B cell (primary cell): ENCODE measurements at regions not wholly inside any gene's neighbourhood (a gene's known extent, or its start where the extent isn't known, plus 50 kb on each side); places are given as distances from the start of the nearest gene placed in this dataset.

Source experiments
- ATAC-seq: fragments of 200-7000 bp; cut with Tn5 transposase; one replicate; pipeline ENCODE4 v1.10.0; 2021; ENCODE audit warnings: low read depth, mild to moderate bottlenecking, moderate number of reproducible peaks, moderate library complexity
- CTCF ChIA-PET: fragments of 350-600 bp; sonication (Branson Sonifier 250); formaldehyde crosslinking; loops from one replicate; lab custom pipeline; 2021; ENCODE audit warnings: antibody characterized with exemption, inconsistent platforms; lab: Charles Lee
- POLR2A ChIA-PET: fragments of 350-600 bp; sonication (Branson Sonifier 250); formaldehyde crosslinking; loops from one replicate; lab custom pipeline; 2021; ENCODE audit warnings: antibody characterized with exemption; lab: Charles Lee
- DNase-seq: peaks from one replicate; pipeline ENCODE4 v3.0.0; 2013
- H2AFZ ChIP-seq: 2 replicates; pipeline ENCODE4 v1.6.1; 2012; ENCODE audit warnings: mild to moderate bottlenecking, low read depth, low read length; ENCODE audit not compliant: insufficient read depth, poor library complexity, severe bottlenecking
- H3K27ac ChIP-seq, 2 donors: 1 replicate in 1 of 2; 2 replicates in 1 of 2; pipeline ENCODE4 v1.5.1; 2012 to 2013; ENCODE audit warnings: low read length in 2 of 2, mild to moderate bottlenecking in 2 of 2, moderate library complexity in 1 of 2
- H3K27me3 ChIP-seq, 4 experiments: fragments of 200-600 bp in 1 of 4; sonication (generic) in 1 of 4; replicated peaks in 1 of 4; 1 replicate in 2 of 4; 2 replicates in 2 of 4; pipeline versions ENCODE4 v1.6.1 to v1.7.0; 2013 to 2016; ENCODE audit warnings: low read length in 3 of 4, mild to moderate bottlenecking in 2 of 4, mixed read lengths in 1 of 4, moderate library complexity in 1 of 4; ENCODE audit not compliant: insufficient read depth in 4 of 4, control insufficient read depth in 3 of 4; ENCODE audit errors: control extremely low read depth in 1 of 4
- H3K36me3 ChIP-seq, 2 experiments: replicated peaks in 1 of 2; 1 replicate in 1 of 2; 2 replicates in 1 of 2; pipeline versions ENCODE4 v1.6.1 to v1.7.1; 2013; ENCODE audit warnings: low read length in 1 of 2; ENCODE audit not compliant: insufficient read depth in 2 of 2, control insufficient read depth in 1 of 2; ENCODE audit errors: control extremely low read depth in 1 of 2, extremely low read depth in 1 of 2
- H3K4me1 ChIP-seq, 2 donors: fragments of 200-600 bp in 1 of 2; sonication (generic) in 1 of 2; 1 replicate in 1 of 2; 2 replicates in 1 of 2; pipeline versions ENCODE4 v1.5.1 to v1.6.1; 2013 to 2017; ENCODE audit warnings: low read length in 2 of 2; ENCODE audit not compliant: control insufficient read depth in 2 of 2, insufficient read depth in 2 of 2
- H3K4me2 ChIP-seq: replicated peaks from 2 replicates; pipeline ENCODE3; 2012; ENCODE audit warnings: mild to moderate bottlenecking, low read depth, low read length; ENCODE audit not compliant: poor library complexity, severe bottlenecking
- H3K4me3 ChIP-seq, 5 experiments: fragments of 200-600 bp in 1 of 5; sonication (generic) in 1 of 5; 1 replicate in 3 of 5; 2 replicates in 2 of 5; pipeline versions ENCODE4 v1.5.1 to v1.7.0; 2011 to 2016; ENCODE audit warnings: low read length in 4 of 5, mild to moderate bottlenecking in 4 of 5, low read depth in 2 of 5, control low read depth in 1 of 5, moderate library complexity in 1 of 5; ENCODE audit not compliant: insufficient read depth in 1 of 5; ENCODE audit errors: control extremely low read depth in 1 of 5, extremely low read depth in 1 of 5
- H3K79me2 ChIP-seq: fragments of 200-600 bp; sonication (generic); one replicate; pipeline ENCODE4 v1.6.0; 2016; ENCODE audit warnings: low read length; ENCODE audit not compliant: control insufficient read depth, insufficient read depth
- H3K9ac ChIP-seq: fragments of 200-600 bp; sonication (generic); 2 replicates; pipeline ENCODE4 v1.6.1; 2017; ENCODE audit warnings: mild to moderate bottlenecking, low read length, moderate library complexity
- H3K9me3 ChIP-seq, 3 donors: one replicate each; pipeline versions ENCODE4 v1.6.1 to v1.7.1; 2013; ENCODE audit warnings: low read length in 2 of 3; ENCODE audit not compliant: control insufficient read depth in 2 of 3, insufficient read depth in 1 of 3; ENCODE audit errors: control extremely low read depth in 1 of 3
- H4K20me1 ChIP-seq: 2 replicates; pipeline ENCODE4 v1.6.0; 2012; ENCODE audit warnings: mild to moderate bottlenecking, low read length; ENCODE audit not compliant: insufficient read depth, control insufficient read depth, poor library complexity, severe bottlenecking
- H3K27ac Mint-ChIP-seq: one replicate; pipeline ENCODE4 v1.8.0; 2021; ENCODE audit warnings: mixed read lengths
- H3K27me3 Mint-ChIP-seq: one replicate; pipeline ENCODE4 v1.8.0; 2021; ENCODE audit warnings: mixed read lengths
- H3K4me1 Mint-ChIP-seq: one replicate; pipeline ENCODE4 v1.8.0; 2021; ENCODE audit warnings: mixed read lengths
- H3K4me3 Mint-ChIP-seq: one replicate; pipeline ENCODE4 v1.8.0; 2021; ENCODE audit warnings: mixed read lengths
- H3K9me3 Mint-ChIP-seq: one replicate; pipeline ENCODE4 v1.8.0; 2022; ENCODE audit warnings: mixed read lengths; ENCODE audit not compliant: insufficient read depth
- EZH2 ChIP-seq: IDR thresholded peaks from 2 replicates; pipeline ENCODE4 v1.6.1; 2012; ENCODE audit warnings: borderline replicate concordance, low read depth, mild to moderate bottlenecking, moderate library complexity, low read length; ENCODE audit not compliant: insufficient read depth, poor library complexity, severe bottlenecking
- whole genome bisulfite sequencing: methylation state at CpG from one replicate; pipeline ENCODE4 v1.1.5; 2013; ENCODE audit warnings: missing lambda C conversion rate; ENCODE audit not compliant: insufficient coverage; 5-methylcytosine and 5-hydroxymethylcytosine counted together
- intact Hi-C: fragments of 100-400 bp; cut with micrococcal nuclease; formaldehyde crosslinking; loops from one replicate; pipeline ENCODE4 v1.10.0; 2022
- TF ChIP-seq, protein P1 (sequence below): fragments of 200-600 bp; IDR thresholded peaks from one replicate; pipeline ENCODE4 v1.8.0; 2022; ENCODE audit warnings: antibody characterized with exemption, mild to moderate bottlenecking

DNA sequence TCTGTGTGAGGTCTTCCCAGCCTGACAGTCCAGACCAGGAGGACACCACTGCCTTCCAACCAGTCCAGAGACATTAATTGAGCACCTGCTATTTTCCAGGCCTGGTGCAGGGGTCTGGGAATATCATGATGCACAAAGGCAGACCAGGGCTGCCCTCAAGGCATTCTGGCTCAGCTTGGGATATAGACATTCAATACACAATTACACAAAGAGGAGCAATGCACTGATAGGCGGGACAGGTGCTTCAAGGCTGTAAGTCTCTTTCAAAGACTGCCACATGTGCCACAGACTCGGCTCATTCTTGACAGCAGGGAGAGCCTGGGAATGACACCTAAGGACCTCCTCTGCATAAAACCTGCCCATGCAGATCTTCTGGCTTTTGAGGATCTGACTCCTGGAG is 158.6 kb downstream of the C5orf15 start:
- peaks cover 0 to 3% (median 0%) of the 10 kb centered on the region in 4 experiments for H3K27me3 ChIP-seq

DNA sequence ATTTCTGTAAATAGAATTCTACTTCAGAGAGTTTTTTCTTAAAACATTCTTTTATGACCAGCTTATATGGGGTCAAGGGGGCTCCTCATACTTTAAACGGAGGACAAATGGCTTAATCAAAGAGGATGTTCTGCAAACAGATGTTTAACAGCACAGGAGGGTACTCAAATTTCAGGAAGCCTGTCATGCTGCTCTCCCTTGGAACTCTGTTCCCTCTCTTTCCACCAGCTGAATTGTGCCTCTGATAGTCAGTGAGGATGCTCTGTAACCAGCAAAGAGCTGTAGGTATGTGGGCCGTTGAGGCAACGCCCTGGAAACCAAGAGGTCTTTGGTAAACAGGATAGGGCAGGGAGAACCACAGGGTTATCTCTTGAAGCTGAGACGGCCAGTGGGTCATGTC is 161.1 kb downstream of the C5orf15 start:
- no peak overlapping the region for H2AFZ ChIP-seq
- no peak overlapping the region for H3K9ac ChIP-seq
- TF ChIP-seq EZH2, result no peak
- TF ChIP-seq, protein P1, sequence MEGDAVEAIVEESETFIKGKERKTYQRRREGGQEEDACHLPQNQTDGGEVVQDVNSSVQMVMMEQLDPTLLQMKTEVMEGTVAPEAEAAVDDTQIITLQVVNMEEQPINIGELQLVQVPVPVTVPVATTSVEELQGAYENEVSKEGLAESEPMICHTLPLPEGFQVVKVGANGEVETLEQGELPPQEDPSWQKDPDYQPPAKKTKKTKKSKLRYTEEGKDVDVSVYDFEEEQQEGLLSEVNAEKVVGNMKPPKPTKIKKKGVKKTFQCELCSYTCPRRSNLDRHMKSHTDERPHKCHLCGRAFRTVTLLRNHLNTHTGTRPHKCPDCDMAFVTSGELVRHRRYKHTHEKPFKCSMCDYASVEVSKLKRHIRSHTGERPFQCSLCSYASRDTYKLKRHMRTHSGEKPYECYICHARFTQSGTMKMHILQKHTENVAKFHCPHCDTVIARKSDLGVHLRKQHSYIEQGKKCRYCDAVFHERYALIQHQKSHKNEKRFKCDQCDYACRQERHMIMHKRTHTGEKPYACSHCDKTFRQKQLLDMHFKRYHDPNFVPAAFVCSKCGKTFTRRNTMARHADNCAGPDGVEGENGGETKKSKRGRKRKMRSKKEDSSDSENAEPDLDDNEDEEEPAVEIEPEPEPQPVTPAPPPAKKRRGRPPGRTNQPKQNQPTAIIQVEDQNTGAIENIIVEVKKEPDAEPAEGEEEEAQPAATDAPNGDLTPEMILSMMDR, result no peak
- intact Hi-C loops, result no loop called here
- H3K27ac Mint-ChIP-seq, result no peak overlapping the region
- CTCF ChIA-PET, result no interaction called here
- no peak overlapping the region for H3K4me2 ChIP-seq
- H3K27me3 Mint-ChIP-seq, result peaks cover 17% of the 10 kb centered on the region
- no peaks in the 10 kb centered on the region for H3K4me1 ChIP-seq
- H3K36me3 ChIP-seq, result no peaks in the 10 kb centered on the region
- no peak overlapping the region for H3K27ac ChIP-seq
- WGBS, result 32% methylated on average over 4 of the region's 4 CpGs
- POLR2A ChIA-PET, result no interaction called here
- peaks cover 0 to 3% (median 0%) of the 10 kb centered on the region in 4 experiments for H3K27me3 ChIP-seq
- H3K4me3 Mint-ChIP-seq, result no peak overlapping the region
- ATAC-seq (no peak), DNase-seq (no peak)
- no peaks in the 10 kb centered on the region for H3K79me2 ChIP-seq
- H3K9me3 Mint-ChIP-seq, result no peaks in the 10 kb centered on the region
- H3K4me1 Mint-ChIP-seq, result no peaks in the 10 kb centered on the region
- no peaks in the 10 kb centered on the region for H3K9me3 ChIP-seq
- H3K4me3 ChIP-seq, result no peak overlapping the region
- no peaks in the 10 kb centered on the region for H4K20me1 ChIP-seq

More for the DNA sequence above, 158.6 kb downstream of the C5orf15 start:
- no peaks in the 10 kb centered on the region for H4K20me1 ChIP-seq
- Mint-ChIP-seq H3K9me3 (no peaks in the 10 kb centered on the region), H3K27me3 (peaks cover 13% of the 10 kb centered on the region), H3K27ac (no peak overlapping the region), H3K4me1 (no peaks in the 10 kb centered on the region), H3K4me3 (no peak overlapping the region)
- H3K4me2 ChIP-seq, result no peak overlapping the region
- ATAC-seq, result no peak
- H3K4me3 ChIP-seq, result no peak overlapping the region
- H3K79me2 ChIP-seq, result no peaks in the 10 kb centered on the region
- intact Hi-C loops, result no loop called here
- 97% methylated on average over 2 of the region's 2 CpGs for WGBS
- no peak overlapping the region for H3K9ac ChIP-seq
- H3K27ac ChIP-seq, result no peak overlapping the region
- H2AFZ ChIP-seq, result no peak overlapping the region
- no peak for DNase-seq
- CTCF ChIA-PET, result interaction anchor here (1.2 to 1.4 kb wide), 2 partner anchors 230 to 257 kb away, joined by 3 read pairs; no protein-coding TSS in a partner anchor
- no peaks in the 10 kb centered on the region for H3K36me3 ChIP-seq
- H3K9me3 ChIP-seq, result no peaks in the 10 kb centered on the region
- POLR2A ChIA-PET, result no interaction called here
- TF ChIP-seq EZH2, result no peak
- TF ChIP-seq, protein P1, result no peak
- no peaks in the 10 kb centered on the region for H3K4me1 ChIP-seq
